DND-41 (cell line): ENCODE measurements at regions not wholly inside any gene's neighbourhood (a gene's known extent, or its start where the extent isn't known, plus 50 kb on each side); places are given as distances from the start of the nearest gene placed in this dataset.

Source experiments
- CTCF ChIP-seq: IDR thresholded peaks from 2 replicates; pipeline ENCODE4 v1.5.1; 2012; ENCODE audit warnings: borderline replicate concordance, low read length, moderate library complexity, mild to moderate bottlenecking; ENCODE audit not compliant: poor library complexity, severe bottlenecking; ENCODE audit errors: extremely low read depth
- EZH2 ChIP-seq: IDR thresholded peaks from 3 replicates; pipeline ENCODE4 v1.6.1; 2012; ENCODE audit warnings: borderline replicate concordance, low read depth, mild to moderate bottlenecking, moderate library complexity, low read length, inconsistent platforms; ENCODE audit not compliant: severe bottlenecking

GRCh38 chr6:113083947-113084346 lies 736.8 kb downstream of the RFPL4B start:
- TF ChIP-seq EZH2, result no peak
- no peak for TF ChIP-seq CTCF
